Keratinocyte (primary cell): ENCODE measurements at regions not wholly inside any gene's neighbourhood (a gene's known extent, or its start where the extent isn't known, plus 50 kb on each side); places are given as distances from the start of the nearest gene placed in this dataset.

Source experiments
- DNase-seq: peaks from one replicate; pipeline ENCODE4 v3.0.0-alpha.2; 2011; ENCODE audit warnings: low read depth, missing footprints, low spot score
- FAIRE-seq: peaks from 2 replicates; lab custom pipeline; 2011; peaks lifted over from hg19 to GRCh38; lab: Jason Lieb, UNC
- H2AFZ ChIP-seq: 2 replicates; pipeline ENCODE4 v1.6.0; 2012; ENCODE audit warnings: low read length, control low read depth, inconsistent platforms; ENCODE audit not compliant: control insufficient read depth
- H3K27ac ChIP-seq: 2 replicates; pipeline ENCODE4 v1.5.1; 2011; ENCODE audit warnings: low read length; ENCODE audit not compliant: control insufficient read depth, insufficient read depth
- H3K27me3 ChIP-seq: 3 replicates; pipeline ENCODE4 v1.6.0; 2011; ENCODE audit warnings: low read length; ENCODE audit not compliant: control insufficient read depth, insufficient read depth; ENCODE audit errors: extremely low read depth
- H3K36me3 ChIP-seq, 2 experiments: 2 replicates in 1 of 2; 3 replicates in 1 of 2; pipeline ENCODE4 v1.5.1; 2011; ENCODE audit warnings: low read length in 2 of 2, mild to moderate bottlenecking in 1 of 2; ENCODE audit not compliant: control insufficient read depth in 2 of 2, insufficient read depth in 2 of 2; ENCODE audit errors: extremely low read depth in 1 of 2
- H3K4me1 ChIP-seq: 3 replicates; pipeline ENCODE4 v1.5.1; 2011; ENCODE audit warnings: low read length; ENCODE audit not compliant: control insufficient read depth, insufficient read depth; ENCODE audit errors: extremely low read depth
- H3K4me2 ChIP-seq: 3 replicates; pipeline ENCODE4 v1.6.0; 2011; ENCODE audit warnings: low read depth, low read length; ENCODE audit not compliant: control insufficient read depth, insufficient read depth; ENCODE audit errors: extremely low read depth
- H3K4me3 ChIP-seq, 3 experiments: fragments of 200-600 bp in 1 of 3; sonication (generic) in 1 of 3; 2 replicates in 2 of 3; 3 replicates in 1 of 3; pipeline ENCODE4 v1.5.1; 2011 to 2016; ENCODE audit warnings: low read length in 3 of 3, mild to moderate bottlenecking in 3 of 3, control low read depth in 2 of 3, inconsistent platforms in 1 of 3, low read depth in 1 of 3, mixed read lengths in 1 of 3, mixed run types in 1 of 3, moderate library complexity in 1 of 3; ENCODE audit not compliant: control insufficient read depth in 2 of 3, insufficient read depth in 2 of 3; ENCODE audit errors: extremely low read depth in 1 of 3
- H3K79me2 ChIP-seq: 2 replicates; pipeline ENCODE4 v1.6.0; 2012; ENCODE audit warnings: low read length; ENCODE audit not compliant: control insufficient read depth, insufficient read depth
- H3K9ac ChIP-seq: 3 replicates; pipeline ENCODE4 v1.6.0; 2011; ENCODE audit warnings: low read length; ENCODE audit not compliant: control insufficient read depth, insufficient read depth; ENCODE audit errors: extremely low read depth
- H3K9me1 ChIP-seq: 3 replicates; pipeline ENCODE4 v1.6.0; 2011; ENCODE audit warnings: low read length; ENCODE audit not compliant: control insufficient read depth, insufficient read depth; ENCODE audit errors: extremely low read depth
- H3K9me3 ChIP-seq: 2 replicates; pipeline ENCODE4 v1.5.1; 2012; ENCODE audit warnings: low read depth, low read length; ENCODE audit not compliant: control insufficient read depth
- H4K20me1 ChIP-seq: 3 replicates; pipeline ENCODE4 v1.6.0; 2011; ENCODE audit warnings: low read length; ENCODE audit not compliant: control insufficient read depth, insufficient read depth; ENCODE audit errors: extremely low read depth
- EZH2 ChIP-seq: IDR thresholded peaks from one replicate; pipeline ENCODE4 v1.6.1; 2012; ENCODE audit warnings: inconsistent platforms, mild to moderate bottlenecking, low read length, moderate library complexity
- dilution Hi-C: fragments of 300-500 bp; cut with MboI; formaldehyde crosslinking; loops from one replicate; pipeline ENCODE4 v1.7.0; 2020; ENCODE audit warnings: low sequenced_read_pairs; ENCODE audit not compliant: extremely low pct_ligation_motif_present
- TF ChIP-seq, protein P1 (sequence below), 3 experiments: IDR thresholded peaks in 1 of 3; conservative IDR thresholded peaks in 1 of 3; optimal IDR thresholded peaks in 1 of 3; 2 replicates in 2 of 3; 3 replicates in 1 of 3; pipeline versions ENCODE3 to v1.5.1; 2011; ENCODE audit warnings: low read length in 3 of 3, mild to moderate bottlenecking in 3 of 3, moderate library complexity in 2 of 3, control low read depth in 1 of 3, inconsistent platforms in 1 of 3; ENCODE audit not compliant: insufficient read depth in 2 of 3; ENCODE audit errors: extremely low read depth in 1 of 3

DNA sequence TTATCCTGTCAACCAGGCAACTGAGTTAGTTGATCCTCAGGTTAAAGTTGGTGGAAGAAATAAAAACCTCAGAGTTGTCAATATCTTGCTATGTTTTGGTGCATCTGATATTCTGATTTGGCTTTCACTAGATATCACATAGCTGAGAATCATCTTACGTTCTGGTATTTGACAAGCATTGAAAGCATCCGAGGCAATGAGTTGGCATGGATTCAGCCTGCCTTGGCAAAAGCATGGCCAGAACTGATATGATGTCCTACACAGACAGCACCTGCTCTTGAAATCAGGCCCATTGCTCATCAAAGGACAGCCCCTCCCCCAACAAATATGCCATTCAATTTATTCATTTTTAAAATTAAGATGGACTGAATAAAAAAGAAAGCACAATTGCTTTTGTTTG is 320.7 kb upstream of the ATP2B1 start:
- Histone ChIP-seq H3K9me3 (no peaks in the 10 kb centered on the region), H3K9me1 (no peaks in the 10 kb centered on the region), H3K4me2 (no peak overlapping the region), H3K36me3 (no peaks in the 10 kb centered on the region), H3K27me3 (no peaks in the 10 kb centered on the region), H3K79me2 (no peaks in the 10 kb centered on the region), H2AFZ (no peak overlapping the region), H3K27ac (no peak overlapping the region), H4K20me1 (no peaks in the 10 kb centered on the region), H3K4me1 (peaks cover 13% of the 10 kb centered on the region), H3K4me3 (no peak overlapping the region), H3K9ac (no peak overlapping the region)
- dilution Hi-C loops: no loop called here
- DNase-seq (no peak), FAIRE-seq (peak; percentile 65)
- TF ChIP-seq EZH2: no peak
- TF ChIP-seq, protein P1, sequence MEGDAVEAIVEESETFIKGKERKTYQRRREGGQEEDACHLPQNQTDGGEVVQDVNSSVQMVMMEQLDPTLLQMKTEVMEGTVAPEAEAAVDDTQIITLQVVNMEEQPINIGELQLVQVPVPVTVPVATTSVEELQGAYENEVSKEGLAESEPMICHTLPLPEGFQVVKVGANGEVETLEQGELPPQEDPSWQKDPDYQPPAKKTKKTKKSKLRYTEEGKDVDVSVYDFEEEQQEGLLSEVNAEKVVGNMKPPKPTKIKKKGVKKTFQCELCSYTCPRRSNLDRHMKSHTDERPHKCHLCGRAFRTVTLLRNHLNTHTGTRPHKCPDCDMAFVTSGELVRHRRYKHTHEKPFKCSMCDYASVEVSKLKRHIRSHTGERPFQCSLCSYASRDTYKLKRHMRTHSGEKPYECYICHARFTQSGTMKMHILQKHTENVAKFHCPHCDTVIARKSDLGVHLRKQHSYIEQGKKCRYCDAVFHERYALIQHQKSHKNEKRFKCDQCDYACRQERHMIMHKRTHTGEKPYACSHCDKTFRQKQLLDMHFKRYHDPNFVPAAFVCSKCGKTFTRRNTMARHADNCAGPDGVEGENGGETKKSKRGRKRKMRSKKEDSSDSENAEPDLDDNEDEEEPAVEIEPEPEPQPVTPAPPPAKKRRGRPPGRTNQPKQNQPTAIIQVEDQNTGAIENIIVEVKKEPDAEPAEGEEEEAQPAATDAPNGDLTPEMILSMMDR (optimal IDR thresholded peaks at IDR 0.05 in 1 of 3, IDR thresholded peaks at IDR 0.05 in 1 of 3, conservative IDR thresholded peaks at IDR 0.05 in 1 of 3; ENCODE audit: extremely low read depth in 1 of 3, insufficient read depth in 2 of 3, low read length in 3 of 3): no peak

- H3K27ac ChIP-seq: no peak overlapping the region
- DNase-seq (no peak), FAIRE-seq (no peak)
- dilution Hi-C loops: no loop called here
- no peak overlapping the region for H3K4me3 ChIP-seq
- H3K27me3 ChIP-seq: no peaks in the 10 kb centered on the region
- H3K9ac ChIP-seq: no peak overlapping the region
- H3K4me1 ChIP-seq: peaks cover 13% of the 10 kb centered on the region
- no peak overlapping the region for H2AFZ ChIP-seq
- H3K4me2 ChIP-seq: peak overlapping the region; percentile 18
- no peaks in the 10 kb centered on the region for H3K9me1 ChIP-seq
- H4K20me1 ChIP-seq: no peaks in the 10 kb centered on the region
- no peaks in the 10 kb centered on the region for H3K79me2 ChIP-seq
- no peak for TF ChIP-seq EZH2
- TF ChIP-seq, protein P1 (optimal IDR thresholded peaks at IDR 0.05 in 1 of 3, IDR thresholded peaks at IDR 0.05 in 1 of 3, conservative IDR thresholded peaks at IDR 0.05 in 1 of 3; ENCODE audit: extremely low read depth in 1 of 3, insufficient read depth in 2 of 3, low read length in 3 of 3): no peak
- no peaks in the 10 kb centered on the region for H3K9me3 ChIP-seq
- H3K36me3 ChIP-seq: no peaks in the 10 kb centered on the region
Observed at GRCh38 chr12:90028635-90029051, 320.0 kb upstream of the ATP2B1 start.
